GM20431 (cell line): ENCODE measurements at regions not wholly inside any gene's neighbourhood (a gene's known extent, or its start where the extent isn't known, plus 50 kb on each side); places are given as distances from the start of the nearest gene placed in this dataset.

Experiments
- in situ Hi-C: fragments of 300-500 bp; cut with MseI, MboI; formaldehyde crosslinking; loops from one replicate; pipeline ENCODE4 v1.15.0; 2020; ENCODE audit warnings: low sequenced_read_pairs; ENCODE audit not compliant: unreplicated experiment

DNA sequence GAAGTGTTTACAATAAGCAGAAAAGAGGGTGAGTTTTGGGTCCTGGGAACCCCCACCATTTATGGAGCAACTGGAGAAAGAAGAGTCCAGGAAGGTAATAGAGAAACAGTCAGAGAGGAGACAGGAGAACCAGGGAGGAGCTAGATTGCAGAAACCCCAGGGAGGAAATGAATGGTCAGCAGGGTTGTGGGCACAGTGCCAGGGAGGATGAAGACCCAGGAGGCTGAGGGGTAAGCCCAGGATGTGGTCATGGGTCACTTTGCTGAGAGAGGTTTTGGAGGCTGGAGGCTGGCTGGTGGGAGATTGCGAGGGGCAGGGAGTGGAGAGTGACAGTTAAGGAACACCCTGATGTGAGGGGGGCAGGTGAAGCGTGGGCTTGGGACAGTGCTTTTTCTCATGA, 169.9 kb upstream of the CSF3R start:
- in situ Hi-C loops = no loop called here

DNA sequence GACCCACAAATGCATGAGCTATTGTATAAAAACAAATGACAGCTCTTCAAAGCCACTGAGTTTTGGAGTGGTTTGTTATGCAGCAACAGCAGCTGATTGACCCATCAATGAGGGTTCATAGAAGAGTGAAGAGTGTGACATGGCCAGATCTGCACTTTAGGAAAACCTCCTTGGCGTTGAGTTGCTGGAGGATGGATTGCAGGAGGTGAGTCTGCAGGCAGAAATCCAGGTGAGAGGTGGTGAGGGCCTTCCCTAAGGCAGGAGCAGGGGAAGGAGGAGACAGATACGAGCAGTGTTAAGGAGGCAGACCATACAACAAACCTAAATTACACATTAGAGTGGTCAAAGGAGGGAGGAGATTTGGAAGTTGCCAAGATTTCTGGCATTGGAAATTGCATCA, 169.3 kb upstream of the CSF3R start:
- in situ Hi-C loops = no loop called here

- in situ Hi-C loops = no loop called here
These were observed 168.6 kb upstream of the CSF3R start for GRCh38 chr1:36651176-36651910.

- in situ Hi-C loops = no loop called here
These were observed 167.7 kb upstream of the CSF3R start for GRCh38 chr1:36650200-36651065.

DNA sequence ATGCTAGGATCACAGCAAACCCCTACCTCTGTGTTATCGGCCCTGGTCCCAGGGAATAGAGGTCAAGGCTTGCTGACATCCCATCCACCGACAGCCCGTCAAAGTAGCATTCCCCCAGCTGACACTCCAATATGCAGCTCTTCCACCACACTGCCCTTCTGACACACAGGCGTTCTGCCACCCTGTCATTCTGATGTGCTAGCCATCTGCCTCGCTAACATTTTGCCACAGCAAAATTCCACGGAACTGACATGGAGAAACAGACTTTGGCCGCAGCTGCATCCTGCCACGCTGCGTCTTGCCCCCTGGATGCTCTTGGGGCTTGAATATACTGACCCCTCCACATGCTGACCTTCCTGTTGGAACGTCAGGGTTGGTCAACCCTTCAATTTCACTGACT, 163.2 kb upstream of the CSF3R start:
- in situ Hi-C loops = no loop called here

- in situ Hi-C loops = no loop called here
These were observed 161.8 kb upstream of the CSF3R start for GRCh38 chr1:36644556-36644955.

DNA sequence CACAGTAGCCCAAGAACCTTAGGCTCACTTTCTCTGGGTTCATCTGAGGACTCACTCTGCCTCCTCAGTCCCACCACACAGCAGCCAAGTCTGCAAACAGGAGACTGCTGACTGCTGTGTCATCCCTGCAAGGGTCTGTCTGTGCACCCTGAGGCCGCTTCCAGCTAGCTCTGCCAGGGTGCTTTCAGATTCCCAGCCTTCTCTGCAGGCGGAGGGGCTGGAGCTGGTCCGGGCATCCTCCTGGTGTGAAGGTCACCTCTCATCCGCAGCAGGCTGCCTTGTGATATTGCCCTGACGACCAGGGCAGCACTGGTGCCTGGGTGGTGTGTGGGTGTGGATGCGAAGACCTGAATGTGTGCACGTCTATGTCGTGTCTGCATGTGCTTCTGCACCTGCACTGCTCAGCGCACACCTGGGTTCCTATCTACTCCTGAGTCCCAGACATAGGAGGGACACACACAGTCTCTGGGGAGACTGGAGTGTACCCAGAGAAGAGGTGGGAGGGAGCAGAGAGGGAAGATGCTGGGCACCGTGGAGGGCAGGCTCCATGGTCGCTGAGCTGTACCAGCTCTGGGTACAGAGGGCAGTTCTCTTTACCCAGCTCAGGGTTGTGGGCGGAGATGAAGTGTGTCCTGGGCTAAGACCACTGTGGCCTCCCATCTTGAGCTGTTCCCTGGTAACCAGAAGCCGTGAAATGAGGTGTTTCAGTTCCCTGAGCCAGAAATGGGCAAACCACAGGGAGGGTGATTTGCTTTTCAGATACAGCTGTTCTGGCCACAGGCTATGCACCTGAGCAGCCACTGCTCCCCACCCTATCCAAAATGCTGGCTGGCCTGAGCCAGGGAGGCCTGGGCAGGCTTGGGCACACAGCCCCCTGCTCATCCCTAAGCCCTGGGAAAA, 160.9 kb upstream of the CSF3R start:
- in situ Hi-C loops = no loop called here

- in situ Hi-C loops = no loop called here
These were observed 160.1 kb upstream of the CSF3R start for GRCh38 chr1:36642802-36643201.

DNA sequence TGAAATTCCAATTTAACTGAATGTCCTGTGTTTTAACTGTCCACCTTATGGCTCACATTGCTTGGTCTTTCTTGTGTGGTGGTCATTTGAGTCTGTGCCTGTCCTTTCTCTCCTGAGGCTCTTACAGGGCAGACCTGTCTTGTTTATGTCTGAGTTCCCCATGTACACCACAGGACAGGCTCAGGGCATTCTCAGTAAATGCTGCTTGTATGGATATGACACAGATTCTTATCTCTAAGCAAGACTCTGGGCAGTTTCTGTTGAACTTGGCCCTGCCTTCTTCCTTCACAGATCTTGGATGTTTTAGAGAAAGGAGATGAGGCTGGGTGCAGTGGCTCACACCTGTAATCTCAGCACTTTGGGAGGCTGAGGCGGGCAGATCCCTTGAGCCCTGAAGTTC, 159.1 kb upstream of the CSF3R start:
- in situ Hi-C loops = no loop called here

DNA sequence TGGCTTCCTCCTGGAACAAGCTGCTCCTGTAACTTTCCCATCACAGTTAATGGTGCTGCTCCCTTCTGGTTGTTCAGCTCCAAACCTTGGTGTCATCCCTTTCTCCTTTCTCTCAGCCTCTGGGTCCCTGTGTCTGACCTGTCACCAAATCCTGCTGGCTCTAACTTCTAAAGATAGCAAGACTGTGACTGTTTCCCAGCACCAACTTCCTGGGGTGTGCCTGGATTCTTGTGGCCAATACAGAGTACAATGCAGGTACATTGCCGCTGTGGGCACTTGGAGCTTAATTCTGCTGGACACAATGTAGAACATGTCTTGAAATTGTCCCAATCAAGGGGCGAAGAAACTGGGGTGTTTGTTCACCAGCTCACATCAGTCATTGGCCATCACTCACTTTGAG, 156.7 kb upstream of the CSF3R start:
- in situ Hi-C loops = no loop called here

GRCh38 chr1:36638268-36638667, 155.6 kb upstream of the CSF3R start:
- in situ Hi-C loops = no loop called here

- in situ Hi-C loops = no loop called here
These were observed 153.5 kb upstream of the CSF3R start for GRCh38 chr1:36636206-36636605.

- in situ Hi-C loops = no loop called here
These were observed 152.6 kb upstream of the CSF3R start for GRCh38 chr1:36635284-36635683.

GRCh38 chr1:36628804-36629203, 146.1 kb upstream of the CSF3R start:
- in situ Hi-C loops = no loop called here

DNA sequence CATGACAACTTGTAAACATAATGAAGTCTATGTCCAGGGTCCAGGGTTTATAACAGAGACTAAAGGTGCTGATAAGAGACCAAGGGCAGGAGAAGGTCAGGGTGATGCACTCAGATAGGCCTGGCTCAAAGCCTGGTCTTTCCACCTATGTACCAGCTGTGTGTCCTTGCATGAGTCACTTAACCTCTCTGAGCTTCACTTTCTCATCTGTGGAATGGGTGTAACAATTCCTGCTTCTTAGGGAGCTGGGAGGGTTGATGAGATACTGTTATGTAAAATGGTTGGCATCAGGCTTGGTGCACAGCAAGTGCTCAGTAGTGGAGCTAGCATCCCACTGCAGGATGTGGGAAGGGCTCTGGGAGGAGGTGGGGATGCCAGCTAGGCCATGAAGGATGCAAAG, 143.7 kb upstream of the CSF3R start:
- in situ Hi-C loops = no loop called here

GRCh38 chr1:36625935-36626310, 143.2 kb upstream of the CSF3R start:
- in situ Hi-C loops = no loop called here

- in situ Hi-C loops = no loop called here
These were observed 142.7 kb upstream of the CSF3R start for GRCh38 chr1:36625253-36625934.

- in situ Hi-C loops = no loop called here
These were observed 141.8 kb upstream of the CSF3R start for GRCh38 chr1:36624466-36624865.

GRCh38 chr1:36622741-36623648, 140.3 kb upstream of the CSF3R start:
- in situ Hi-C loops = no loop called here
